ENCODE measurements at regions not wholly inside any gene's neighbourhood (a gene's known extent, or its start where the extent isn't known, plus 50 kb on each side); places are given as distances from the start of the nearest gene placed in this dataset.

- peaks cover 11% of the 10 kb centered on the region for H3K9me3 Mint-ChIP-seq
- TF ChIP-seq, protein P1, sequence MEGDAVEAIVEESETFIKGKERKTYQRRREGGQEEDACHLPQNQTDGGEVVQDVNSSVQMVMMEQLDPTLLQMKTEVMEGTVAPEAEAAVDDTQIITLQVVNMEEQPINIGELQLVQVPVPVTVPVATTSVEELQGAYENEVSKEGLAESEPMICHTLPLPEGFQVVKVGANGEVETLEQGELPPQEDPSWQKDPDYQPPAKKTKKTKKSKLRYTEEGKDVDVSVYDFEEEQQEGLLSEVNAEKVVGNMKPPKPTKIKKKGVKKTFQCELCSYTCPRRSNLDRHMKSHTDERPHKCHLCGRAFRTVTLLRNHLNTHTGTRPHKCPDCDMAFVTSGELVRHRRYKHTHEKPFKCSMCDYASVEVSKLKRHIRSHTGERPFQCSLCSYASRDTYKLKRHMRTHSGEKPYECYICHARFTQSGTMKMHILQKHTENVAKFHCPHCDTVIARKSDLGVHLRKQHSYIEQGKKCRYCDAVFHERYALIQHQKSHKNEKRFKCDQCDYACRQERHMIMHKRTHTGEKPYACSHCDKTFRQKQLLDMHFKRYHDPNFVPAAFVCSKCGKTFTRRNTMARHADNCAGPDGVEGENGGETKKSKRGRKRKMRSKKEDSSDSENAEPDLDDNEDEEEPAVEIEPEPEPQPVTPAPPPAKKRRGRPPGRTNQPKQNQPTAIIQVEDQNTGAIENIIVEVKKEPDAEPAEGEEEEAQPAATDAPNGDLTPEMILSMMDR (IDR thresholded peaks at IDR 0.05), result no peak
- H3K27ac Mint-ChIP-seq, result no peak overlapping the region
- H3K27me3 Mint-ChIP-seq, result peaks cover 3% of the 10 kb centered on the region
- H3K4me3 Mint-ChIP-seq, result no peak overlapping the region
- no peaks in the 10 kb centered on the region for H3K36me3 Mint-ChIP-seq (ENCODE audit: low read depth)
- ChIA-PET POLR2A (no interaction called here), CTCF (interaction anchor here (0.7 kb wide), 1 partner anchor 85 kb away, joined by 3 read pairs; no protein-coding TSS in a partner anchor)
- no peaks in the 10 kb centered on the region for H3K4me1 Mint-ChIP-seq
- ATAC-seq (ENCODE audit: low read depth), result no peak
- no peak for DNase-seq
- intact Hi-C loops (cut with micrococcal nuclease), result no loop called here
These were observed 552.4 kb downstream of the RFPL4B start for GRCh38 chr6:112899541-112899940.

DNA sequence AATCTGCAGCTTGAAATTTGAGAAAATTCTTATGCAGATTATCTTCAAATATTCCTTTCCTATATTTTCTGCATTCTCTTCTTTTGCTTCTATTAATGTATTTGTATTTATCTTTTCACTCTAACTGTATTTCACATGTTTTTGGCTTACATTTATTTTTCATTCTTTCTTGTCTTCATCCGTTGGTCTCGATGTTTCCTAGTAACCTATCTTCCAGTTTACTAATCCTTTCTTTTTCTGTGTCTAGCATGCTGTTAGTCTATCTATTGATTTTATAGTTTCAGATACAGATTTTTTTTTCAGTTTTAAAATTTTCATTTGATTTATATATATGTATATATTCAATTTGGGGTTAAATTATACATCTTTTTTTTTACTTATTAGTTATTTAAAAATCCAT lies 556.2 kb downstream of the RFPL4B start:
- POLR2A ChIA-PET, result no interaction called here
- Mint-ChIP-seq H3K4me1 (no peaks in the 10 kb centered on the region), H3K9me3 (peaks cover 9% of the 10 kb centered on the region), H3K4me3 (no peak overlapping the region), H3K27ac (no peak overlapping the region), H3K27me3 (peaks cover 3% of the 10 kb centered on the region), H3K36me3 (ENCODE audit: low read depth) (no peaks in the 10 kb centered on the region)
- TF ChIP-seq, protein P1 (IDR thresholded peaks at IDR 0.05), result no peak
- intact Hi-C loops (cut with micrococcal nuclease), result no loop called here
- CTCF ChIA-PET, result no interaction called here
- DNase-seq (no peak), ATAC-seq (ENCODE audit: low read depth) (no peak)

- H3K36me3 Mint-ChIP-seq (ENCODE audit: low read depth), result no peaks in the 10 kb centered on the region
- CTCF ChIA-PET, result no interaction called here
- peaks cover 5% of the 10 kb centered on the region for H3K9me3 Mint-ChIP-seq
- TF ChIP-seq, protein P1 (IDR thresholded peaks at IDR 0.05), result no peak
- no peak overlapping the region for H3K27ac Mint-ChIP-seq
- ATAC-seq (ENCODE audit: low read depth) (no peak), DNase-seq (no peak)
- H3K27me3 Mint-ChIP-seq, result no peaks in the 10 kb centered on the region
- H3K4me3 Mint-ChIP-seq, result no peak overlapping the region
- POLR2A ChIA-PET, result no interaction called here
- intact Hi-C loops (cut with micrococcal nuclease), result no loop called here
- H3K4me1 Mint-ChIP-seq, result no peaks in the 10 kb centered on the region
These were observed 559.6 kb downstream of the RFPL4B start for GRCh38 chr6:112906726-112907125.

DNA sequence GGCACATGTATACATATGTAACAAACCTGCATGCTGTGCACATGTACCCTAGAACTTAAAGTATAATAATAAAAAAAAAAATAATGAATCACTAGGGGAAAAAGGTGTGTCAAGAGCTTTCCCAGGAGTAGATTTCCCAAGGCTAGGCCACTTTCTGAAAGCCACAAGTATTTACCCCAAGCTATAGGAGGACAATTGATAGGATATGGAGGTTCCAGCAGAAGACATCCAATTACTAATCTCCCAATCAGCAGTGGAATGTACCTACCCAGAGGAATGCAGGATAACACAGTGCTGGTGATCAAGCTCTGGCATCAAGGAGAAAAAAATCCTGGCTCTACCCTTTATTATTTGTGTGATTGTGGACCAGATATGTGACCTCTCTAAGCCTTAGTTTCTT lies 562.7 kb downstream of the RFPL4B start:
- CTCF ChIA-PET, result no interaction called here

DNA sequence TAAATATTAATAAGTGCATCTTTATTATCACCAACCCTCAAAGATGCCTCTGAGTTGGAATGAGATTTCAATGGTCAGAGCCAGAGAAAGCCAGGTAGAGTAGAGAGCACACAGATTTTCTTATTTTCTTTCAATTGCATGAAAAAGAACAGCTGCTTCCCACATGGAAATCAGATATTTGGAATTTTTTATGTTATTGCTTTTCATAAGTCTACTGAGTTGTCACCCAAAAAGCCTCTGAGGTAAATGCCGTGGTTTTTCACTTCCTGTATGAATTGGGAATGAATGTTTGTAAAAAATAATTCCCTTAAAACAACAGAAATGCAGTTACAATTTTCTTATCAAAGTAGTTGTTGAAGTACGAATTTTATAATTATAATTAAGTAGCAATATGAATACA lies 563.1 kb downstream of the RFPL4B start:
- Mint-ChIP-seq H3K36me3 (ENCODE audit: low read depth) (no peaks in the 10 kb centered on the region), H3K4me1 (no peaks in the 10 kb centered on the region), H3K27me3 (no peaks in the 10 kb centered on the region), H3K4me3 (no peak overlapping the region), H3K9me3 (no peaks in the 10 kb centered on the region), H3K27ac (no peak overlapping the region)
- CTCF ChIA-PET, result no interaction called here
- no peak for ATAC-seq (ENCODE audit: low read depth)
- POLR2A ChIA-PET, result no interaction called here
- DNase-seq, result no peak
- TF ChIP-seq, protein P1 (IDR thresholded peaks at IDR 0.05), result no peak
- intact Hi-C loops (cut with micrococcal nuclease), result no loop called here

More for the DNA sequence above, 562.7 kb downstream of the RFPL4B start:
- Mint-ChIP-seq H3K27me3 (no peaks in the 10 kb centered on the region), H3K27ac (no peak overlapping the region), H3K4me3 (no peak overlapping the region), H3K9me3 (no peaks in the 10 kb centered on the region), H3K36me3 (ENCODE audit: low read depth) (no peaks in the 10 kb centered on the region), H3K4me1 (no peaks in the 10 kb centered on the region)
- DNase-seq, result no peak
- intact Hi-C loops (cut with micrococcal nuclease), result no loop called here
- TF ChIP-seq, protein P1 (IDR thresholded peaks at IDR 0.05), result no peak
- no peak for ATAC-seq (ENCODE audit: low read depth)
- POLR2A ChIA-PET, result no interaction called here
